HEK293 (cell line): ENCODE measurements at regions not wholly inside any gene's neighbourhood (a gene's known extent, or its start where the extent isn't known, plus 50 kb on each side); places are given as distances from the start of the nearest gene placed in this dataset.

Source experiments
- CTCF ChIA-PET: fragments of 350-600 bp; formaldehyde crosslinking; extraction: SDS; loops from one replicate; lab custom pipeline; 2021; ENCODE audit warnings: antibody characterized with exemption; lab: Yijun Ruan, JAX
- POLR2A ChIA-PET: fragments of 300-600 bp; formaldehyde crosslinking; extraction: SDS; loops from one replicate; lab custom pipeline; 2020; ENCODE audit warnings: antibody characterized with exemption, inconsistent platforms; lab: Yijun Ruan, JAX
- H3K27ac ChIP-seq: fragments of 200-500 bp; sonication (Bioruptor generic); 2 replicates; pipeline ENCODE4 v1.5.1; 2014; ENCODE audit warnings: low read depth, low read length, control low read depth, inconsistent platforms; ENCODE audit errors: extremely low read depth
- H3K36me3 ChIP-seq, 2 experiments: fragments of 200-500 bp in 1 of 2; sonication (Bioruptor generic) in 1 of 2; 1 replicate in 1 of 2; 2 replicates in 1 of 2; pipeline ENCODE4 v1.5.1; 2014 to 2017; ENCODE audit warnings: inconsistent platforms in 2 of 2, low read length in 2 of 2; ENCODE audit not compliant: control insufficient read depth in 2 of 2, insufficient read depth in 1 of 2
- H3K4me1 ChIP-seq: fragments of 200-500 bp; sonication (Bioruptor generic); 2 replicates; pipeline ENCODE4 v1.5.1; 2014; ENCODE audit warnings: mild to moderate bottlenecking, low read length, inconsistent platforms; ENCODE audit not compliant: control insufficient read depth, insufficient read depth
- H3K4me3 ChIP-seq: 2 replicates; pipeline ENCODE4 v1.5.1; 2011; ENCODE audit warnings: low read depth, mild to moderate bottlenecking, control low read depth, low read length, moderate library complexity
- H3K9me3 ChIP-seq: fragments of 200-500 bp; sonication (Bioruptor generic); 2 replicates; pipeline ENCODE4 v1.5.1; 2014; ENCODE audit warnings: low read depth, low read length, inconsistent platforms; ENCODE audit not compliant: control insufficient read depth, insufficient read depth
- BCL6B ChIP-seq: fragments of 450-650 bp; formaldehyde crosslinking; IDR thresholded peaks from 2 replicates; pipeline ENCODE4 v1.5.1; 2017; ENCODE audit warnings: missing biosample characterization, missing genetic modification characterization
- KLF16 ChIP-seq: fragments of 450-650 bp; formaldehyde crosslinking; IDR thresholded peaks from 2 replicates; pipeline ENCODE4 v1.5.1; 2017; ENCODE audit warnings: missing biosample characterization, missing genetic modification characterization
- KLF9 ChIP-seq: fragments of 450-650 bp; formaldehyde crosslinking; IDR thresholded peaks from 2 replicates; pipeline ENCODE4 v1.5.1; 2016; ENCODE audit warnings: missing biosample characterization, missing genetic modification characterization, low read depth
- OVOL3 ChIP-seq: fragments of 450-650 bp; formaldehyde crosslinking; IDR thresholded peaks from 2 replicates; pipeline ENCODE4 v1.5.1; 2016; ENCODE audit warnings: missing biosample characterization, missing genetic modification characterization
- SCRT1 ChIP-seq: fragments of 450-650 bp; formaldehyde crosslinking; IDR thresholded peaks from 2 replicates; pipeline ENCODE4 v1.5.1; 2016; ENCODE audit warnings: missing biosample characterization, missing genetic modification characterization, borderline replicate concordance
- ZNF133 ChIP-seq: fragments of 450-650 bp; formaldehyde crosslinking; IDR thresholded peaks from 2 replicates; pipeline ENCODE4 v1.5.1; 2016; ENCODE audit warnings: missing biosample characterization, missing genetic modification characterization
- ZNF148 ChIP-seq: fragments of 450-650 bp; formaldehyde crosslinking; IDR thresholded peaks from 2 replicates; pipeline ENCODE4 v1.5.0; 2017; ENCODE audit warnings: missing biosample characterization, missing genetic modification characterization, borderline replicate concordance
- ZNF2 ChIP-seq: fragments of 450-650 bp; formaldehyde crosslinking; IDR thresholded peaks from 2 replicates; pipeline ENCODE4 v1.5.1; 2016; ENCODE audit warnings: missing biosample characterization, missing genetic modification characterization
- ZNF211 ChIP-seq: fragments of 450-650 bp; formaldehyde crosslinking; IDR thresholded peaks from 2 replicates; pipeline ENCODE4 v1.5.1; 2016; ENCODE audit warnings: low read depth, missing biosample characterization, missing genetic modification characterization
- ZNF223 ChIP-seq: fragments of 450-650 bp; formaldehyde crosslinking; IDR thresholded peaks from 2 replicates; pipeline ENCODE4 v1.5.1; 2016; ENCODE audit warnings: missing biosample characterization, missing genetic modification characterization
- ZNF23 ChIP-seq: fragments of 450-650 bp; formaldehyde crosslinking; IDR thresholded peaks from 2 replicates; pipeline ENCODE4 v1.5.1; 2016; ENCODE audit warnings: missing biosample characterization, missing genetic modification characterization, borderline replicate concordance
- ZNF274 ChIP-seq, 2 experiments: fragments of 200-500 bp in 1 of 2; fragments of 450-650 bp in 1 of 2; sonication (Bioruptor generic) in 1 of 2; formaldehyde crosslinking in 1 of 2; IDR thresholded peaks; 2 replicates each; pipeline versions ENCODE4 v1.5.1 to v1.6.1; 2014 to 2016; ENCODE audit warnings: borderline replicate concordance in 1 of 2, inconsistent platforms in 1 of 2, low read length in 1 of 2, missing biosample characterization in 1 of 2, missing genetic modification characterization in 1 of 2
- ZNF292 ChIP-seq: fragments of 450-650 bp; formaldehyde crosslinking; IDR thresholded peaks from 2 replicates; pipeline ENCODE4 v1.5.1; 2016; ENCODE audit warnings: low read depth, missing biosample characterization, missing genetic modification characterization, borderline replicate concordance
- ZNF423 ChIP-seq: fragments of 450-650 bp; formaldehyde crosslinking; IDR thresholded peaks from 2 replicates; pipeline ENCODE4 v1.5.1; 2016; ENCODE audit warnings: missing biosample characterization, missing genetic modification characterization
- ZNF473 ChIP-seq: fragments of 450-650 bp; formaldehyde crosslinking; IDR thresholded peaks from 2 replicates; pipeline ENCODE4 v1.5.1; 2017; ENCODE audit warnings: missing biosample characterization, missing genetic modification characterization
- ZNF501 ChIP-seq: fragments of 450-650 bp; formaldehyde crosslinking; IDR thresholded peaks from 2 replicates; pipeline ENCODE4 v1.5.1; 2016; ENCODE audit warnings: missing biosample characterization, missing genetic modification characterization
- ZNF510 ChIP-seq: fragments of 450-650 bp; formaldehyde crosslinking; IDR thresholded peaks from 2 replicates; pipeline ENCODE4 v1.5.1; 2018; ENCODE audit warnings: mild to moderate bottlenecking, missing genetic modification characterization, missing biosample characterization; ENCODE audit not compliant: insufficient replicate concordance
- ZNF626 ChIP-seq: fragments of 450-650 bp; sonication (Bioruptor Pico); formaldehyde crosslinking; IDR thresholded peaks from 2 replicates; pipeline ENCODE4 v1.5.1; 2018; ENCODE audit warnings: missing biosample characterization, missing genetic modification characterization, inconsistent platforms
- ZNF830 ChIP-seq: fragments of 450-650 bp; IDR thresholded peaks from 2 replicates; pipeline ENCODE4 v1.5.0; 2018; ENCODE audit warnings: missing biosample characterization, missing genetic modification characterization, low read depth, mild to moderate bottlenecking, moderate library complexity
- ZNF843 ChIP-seq: fragments of 450-650 bp; formaldehyde crosslinking; IDR thresholded peaks from 2 replicates; pipeline ENCODE4 v1.5.1; 2016; ENCODE audit warnings: missing biosample characterization, missing genetic modification characterization
- ZXDB ChIP-seq: fragments of 450-650 bp; formaldehyde crosslinking; IDR thresholded peaks from 2 replicates; pipeline ENCODE4 v1.5.1; 2016; ENCODE audit warnings: missing biosample characterization, missing genetic modification characterization

GRCh38 chr7:89926194-89926593 lies 228.1 kb upstream of the STEAP1 start:
- H3K4me3 ChIP-seq, result no peak overlapping the region
- H3K27ac ChIP-seq, result no peak overlapping the region
- no peaks in the 10 kb centered on the region for H3K9me3 ChIP-seq
- CTCF ChIA-PET, result no interaction called here
- TF ChIP-seq ZNF473 (no peak), ZXDB (tag by site-specific recombination) (no peak), ZNF292 (tag by site-specific recombination) (no peak), BCL6B (tag by site-specific recombination) (no peak), KLF16 (tag by site-specific recombination) (no peak), ZNF423 (tag by site-specific recombination) (no peak), ZNF2 (tag by site-specific recombination) (no peak), ZNF501 (tag by site-specific recombination) (no peak), ZNF274 (IDR thresholded peaks at IDR 0.05; ENCODE audit: low read length) (no peak), ZNF274 (tag by site-specific recombination; IDR thresholded peaks at IDR 0.05; ENCODE audit: borderline replicate concordance) (no peak), ZNF23 (tag by site-specific recombination) (no peak), ZNF211 (tag by site-specific recombination) (no peak), ZNF148 (tag by site-specific recombination) (no peak), SCRT1 (no peak), KLF9 (tag by site-specific recombination) (no peak), ZNF510 (tag by site-specific recombination) (no peak), ZNF133 (tag by site-specific recombination) (no peak), ZNF830 (tag by site-specific recombination) (no peak), OVOL3 (tag by site-specific recombination) (no peak), ZNF223 (tag by site-specific recombination) (no peak)
- POLR2A ChIA-PET, result no interaction called here
- H3K36me3 ChIP-seq, result no peaks in the 10 kb centered on the region
- no peaks in the 10 kb centered on the region for H3K4me1 ChIP-seq

- H3K4me3 ChIP-seq, result no peak overlapping the region
- no peaks in the 10 kb centered on the region for H3K9me3 ChIP-seq
- ChIA-PET POLR2A (no interaction called here), CTCF (no interaction called here)
- no peak overlapping the region for H3K27ac ChIP-seq
- TF ChIP-seq ZNF843 (tag by site-specific recombination) (no peak), ZNF626 (tag by site-specific recombination) (no peak)
- H3K36me3 ChIP-seq, result no peaks in the 10 kb centered on the region
- no peaks in the 10 kb centered on the region for H3K4me1 ChIP-seq
These were observed 227.6 kb upstream of the STEAP1 start for GRCh38 chr7:89926701-89927100.
